HG03159 (cell line): ENCODE measurements at regions not wholly inside any gene's neighbourhood (a gene's known extent, or its start where the extent isn't known, plus 50 kb on each side); places are given as distances from the start of the nearest gene placed in this dataset.

Experiments used
- ATAC-seq: cut with Tn5 transposase; IDR thresholded peaks from one replicate; pipeline ENCODE4 v1.9.1; 2021; ENCODE audit warnings: mild to moderate bottlenecking, moderate library complexity; ENCODE audit not compliant: unreplicated experiment

DNA sequence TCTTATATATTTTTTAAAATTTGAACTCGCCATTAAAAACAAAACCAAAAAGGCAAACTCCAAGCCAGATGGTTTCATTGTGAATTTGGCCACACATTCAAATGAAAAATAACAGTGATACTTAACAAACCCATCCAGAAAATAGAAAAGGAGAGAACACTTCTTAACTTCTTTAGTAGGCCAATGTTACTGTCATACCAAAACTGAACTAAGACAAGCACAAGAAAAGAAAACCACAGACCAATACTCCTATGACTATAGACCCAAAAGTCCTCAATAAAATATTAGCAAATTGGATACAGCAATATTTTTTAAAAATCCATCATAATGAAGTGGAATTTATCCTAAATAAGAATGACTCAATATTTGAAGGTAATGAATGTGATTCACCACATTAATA is 73.5 kb upstream of the ALDH1A3 start:
- no peak for ATAC-seq

DNA sequence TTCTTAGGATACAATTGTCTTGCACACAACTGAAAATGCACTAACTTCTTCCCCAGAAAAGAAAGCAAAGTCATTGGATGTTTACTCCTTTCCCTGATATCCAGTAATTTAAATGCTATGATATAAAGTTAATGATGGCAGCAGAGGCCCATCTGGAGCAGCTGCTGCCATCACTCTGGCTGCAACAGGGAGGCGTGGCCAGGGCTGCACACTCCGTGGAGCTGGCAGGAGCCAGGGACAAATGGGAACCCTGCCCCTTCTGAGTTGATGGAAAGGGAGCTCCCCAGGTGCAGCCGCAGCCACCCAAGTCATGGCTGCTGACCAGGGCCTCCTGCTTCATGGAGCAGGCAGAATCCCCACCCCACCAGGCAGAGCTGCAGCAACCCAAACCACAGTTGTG is 72.6 kb upstream of the ALDH1A3 start:
- no peak for ATAC-seq

DNA sequence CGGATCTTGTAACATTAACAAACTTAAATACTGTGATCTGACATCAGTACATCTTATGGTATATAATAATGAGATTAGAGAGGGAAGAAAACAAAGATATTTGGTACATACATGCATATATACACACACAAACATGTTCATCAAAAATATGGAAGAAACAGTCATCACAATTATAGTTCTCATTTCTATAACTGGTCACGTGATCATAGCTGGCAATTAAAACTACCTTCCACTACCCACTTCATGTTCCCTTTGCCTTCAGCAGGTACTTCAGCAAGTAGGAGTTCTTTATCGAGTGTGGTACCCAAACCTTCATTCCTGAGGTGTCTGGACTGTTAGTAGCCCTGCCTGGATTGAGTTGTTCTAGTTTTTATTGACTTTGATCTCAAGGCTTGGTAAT is 70.9 kb upstream of the ALDH1A3 start:
- no peak for ATAC-seq

DNA sequence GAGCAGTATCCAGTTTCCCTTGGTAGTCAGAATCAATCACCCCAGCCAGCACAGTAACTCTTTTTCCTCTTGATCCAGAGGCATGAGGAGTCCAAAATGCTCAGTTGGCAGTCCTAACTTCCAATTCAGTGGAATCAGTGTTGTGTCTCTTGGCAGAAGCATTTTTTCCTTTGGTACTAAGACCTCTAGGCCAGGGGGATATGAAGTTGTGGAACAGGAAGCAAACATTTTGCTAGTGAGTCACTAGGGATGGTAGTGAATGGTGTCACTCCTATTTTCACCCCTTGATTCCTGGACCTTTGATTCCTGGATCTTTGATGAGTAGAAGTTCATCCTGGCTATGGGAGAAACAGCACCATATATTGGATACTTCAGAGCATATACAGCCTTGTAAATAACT is 70.5 kb upstream of the ALDH1A3 start:
- ATAC-seq = no peak

DNA sequence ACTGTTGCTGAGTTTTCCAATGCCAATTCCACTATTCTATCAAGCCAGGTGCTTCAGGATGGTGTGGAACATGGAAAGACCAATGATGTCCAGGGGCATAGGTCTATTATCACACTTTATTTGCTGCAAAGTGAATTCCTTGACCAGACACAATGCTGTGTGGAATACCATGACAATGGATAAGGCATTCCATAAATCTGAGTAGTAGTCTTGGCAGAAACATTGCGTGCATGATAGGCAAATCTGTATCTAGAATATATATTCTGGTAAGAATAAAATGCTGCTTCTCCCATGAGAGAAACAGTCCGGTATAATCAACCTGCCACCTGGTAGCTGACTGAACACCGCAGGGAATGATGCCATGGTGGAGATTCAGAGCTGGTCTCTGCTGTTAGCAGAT is 70.0 kb upstream of the ALDH1A3 start:
- no peak for ATAC-seq

DNA sequence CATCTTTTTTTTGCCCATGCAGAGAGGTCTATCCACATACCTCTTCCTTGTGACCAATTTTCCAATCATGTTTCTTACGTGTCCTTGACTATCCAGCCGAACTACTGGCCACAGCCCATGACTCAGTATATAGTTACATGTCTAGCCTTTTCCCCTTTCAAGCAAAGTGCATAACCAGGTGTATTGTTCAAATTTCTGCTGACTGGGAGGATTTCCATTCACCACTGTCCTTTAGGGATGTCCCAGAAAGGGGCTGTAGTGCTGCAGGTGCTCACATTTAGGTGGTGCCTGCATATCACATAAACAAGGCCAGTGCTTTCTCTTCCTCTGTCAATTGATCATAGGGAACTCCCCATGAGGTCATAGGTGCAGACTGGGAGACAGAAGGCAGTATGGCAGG is 69.4 kb upstream of the ALDH1A3 start:
- ATAC-seq = no peak

DNA sequence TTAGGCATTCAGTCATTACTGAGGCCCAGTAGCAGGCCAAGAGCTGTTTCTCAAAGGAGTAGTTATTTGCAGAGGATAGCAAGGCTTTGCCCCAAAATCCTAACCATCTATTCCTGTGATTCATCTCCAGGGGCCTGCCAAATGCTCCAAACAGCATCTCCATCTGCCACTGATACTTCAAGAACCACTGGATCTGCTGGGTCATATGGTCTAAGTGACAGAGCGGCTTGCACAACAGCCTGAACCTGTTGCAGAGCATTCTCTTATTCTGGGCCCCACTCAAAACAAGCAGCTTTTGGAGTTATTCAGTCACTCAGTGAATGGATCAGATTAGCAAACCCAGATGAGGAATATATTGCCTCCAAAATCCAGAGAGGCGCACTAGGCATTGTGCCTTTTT is 68.8 kb upstream of the ALDH1A3 start:
- ATAC-seq = no peak

DNA sequence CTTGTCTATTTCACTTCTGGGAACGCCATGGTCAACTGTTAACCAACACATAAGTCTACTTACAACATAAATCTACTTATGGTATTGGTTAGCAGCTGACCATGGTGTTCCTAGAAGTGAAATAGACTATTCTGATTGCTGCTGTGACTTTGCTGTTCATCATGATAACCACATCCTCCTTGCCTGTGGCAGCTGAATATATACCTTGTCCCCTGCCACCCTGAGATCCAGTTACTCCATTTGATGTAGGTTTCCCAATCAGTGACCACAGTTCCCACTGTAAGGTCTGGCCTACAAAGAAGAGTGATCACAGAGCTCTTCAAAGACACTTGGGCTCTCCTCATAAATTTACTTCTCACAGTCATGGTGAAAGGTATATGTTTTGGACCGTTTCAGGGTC is 66.8 kb upstream of the ALDH1A3 start:
- ATAC-seq = no peak

DNA sequence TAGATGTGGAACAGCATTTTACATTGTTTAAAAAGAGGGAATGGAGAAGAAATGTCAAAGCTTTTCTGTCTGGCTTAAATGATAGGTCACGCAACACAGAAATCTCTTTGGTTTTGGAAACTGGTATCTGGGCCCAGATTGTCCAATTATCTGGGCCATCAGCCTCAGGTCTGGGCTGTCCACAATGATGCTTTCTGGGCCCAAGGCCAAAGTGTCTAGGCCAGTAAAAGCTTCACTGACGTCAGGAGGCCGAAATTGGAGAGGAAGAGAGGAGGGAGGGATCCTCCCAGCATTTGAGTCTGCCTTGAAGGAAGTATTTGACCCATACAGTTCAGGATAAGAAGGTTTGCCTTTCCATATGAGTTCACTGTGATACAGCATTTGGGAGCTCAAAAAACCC is 60.7 kb upstream of the ALDH1A3 start:
- no peak for ATAC-seq

DNA sequence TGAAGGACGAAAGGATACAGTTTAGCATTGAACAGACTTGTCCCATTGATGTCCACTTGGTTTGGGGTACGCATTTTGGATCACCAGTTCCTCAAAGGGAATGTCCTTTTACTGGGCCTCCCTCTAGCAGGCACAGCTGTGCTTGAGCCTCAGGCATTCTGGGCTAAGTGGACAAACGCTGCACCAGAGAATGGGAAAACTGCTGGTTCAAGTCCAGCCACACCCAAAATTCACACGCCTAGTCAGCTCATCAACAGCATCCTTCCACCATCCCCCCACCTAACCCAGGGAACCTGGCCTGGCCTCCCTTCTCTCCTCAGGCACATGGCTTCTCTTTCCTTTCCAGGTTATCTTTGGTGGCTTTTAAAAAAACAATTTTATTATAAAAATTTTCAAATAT is 59.1 kb upstream of the ALDH1A3 start:
- ATAC-seq = no peak

DNA sequence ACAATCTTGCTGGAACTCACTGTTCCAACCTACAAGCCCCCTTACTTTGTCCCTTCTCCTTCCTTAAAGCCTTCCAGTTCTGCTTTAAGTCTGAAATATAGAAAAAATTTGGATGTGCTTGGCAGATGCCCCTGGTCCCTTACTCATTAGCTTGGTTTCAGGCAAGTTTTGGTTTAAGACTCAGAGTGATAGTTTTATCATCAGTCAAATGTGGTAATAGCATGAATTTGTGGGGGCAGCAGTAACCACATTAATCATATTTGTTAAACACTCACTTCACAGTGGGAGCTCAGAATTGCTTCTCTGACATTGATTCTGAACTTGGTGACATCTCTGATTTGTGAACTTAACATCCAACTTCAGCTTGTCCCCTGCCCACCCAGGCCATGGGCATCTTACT is 58.3 kb upstream of the ALDH1A3 start:
- ATAC-seq = no peak

DNA sequence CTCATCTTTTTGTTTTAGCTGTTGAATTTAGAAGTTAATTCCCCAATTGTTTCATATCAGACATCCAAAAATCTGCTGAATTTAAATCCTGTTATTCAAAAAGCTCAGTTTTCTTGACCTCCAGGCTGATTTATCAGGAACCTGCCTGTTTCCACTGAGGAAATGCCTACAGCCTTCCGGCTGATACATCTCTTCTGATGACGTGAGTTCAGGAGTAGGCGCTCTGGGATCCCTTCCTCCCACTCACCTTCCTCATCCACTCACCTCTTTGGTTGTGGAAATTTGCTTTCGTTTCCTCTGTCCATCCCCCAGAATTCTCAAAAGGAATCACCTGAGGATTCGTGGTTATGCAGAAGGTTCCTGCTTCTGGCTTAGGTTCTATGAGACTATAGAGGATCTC is 55.4 kb upstream of the ALDH1A3 start:
- no peak for ATAC-seq

DNA sequence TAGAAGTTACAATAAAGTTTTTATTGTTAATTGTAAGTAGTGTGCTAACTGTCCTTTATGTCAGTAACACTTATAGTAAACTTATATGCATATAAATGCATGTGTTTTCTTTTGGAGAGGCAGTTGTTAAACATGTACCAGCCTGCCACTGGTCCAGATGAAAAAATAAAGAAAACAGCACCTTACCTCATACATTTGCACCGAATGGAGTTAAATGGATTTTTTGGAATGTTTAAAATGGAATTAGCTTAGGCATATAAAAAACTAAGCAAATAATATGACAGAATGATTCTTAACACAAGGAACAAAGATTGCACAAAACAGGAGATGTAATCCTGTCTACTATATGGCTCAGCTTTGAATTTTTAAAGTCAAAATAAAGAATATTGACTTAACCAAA is 50.2 kb upstream of the ALDH1A3 start:
- no peak for ATAC-seq
